NCI-H146 treated with DMSO at 0.1 percent for 48 hours (cell line): ENCODE measurements at regions not wholly inside any gene's neighbourhood (a gene's known extent, or its start where the extent isn't known, plus 50 kb on each side); places are given as distances from the start of the nearest gene placed in this dataset.
"Not testable (repeated sequence)": the region's sequence is repeated elsewhere in the genome, so short reads cannot be mapped to it uniquely, and the experiment has no call there.

Source experiments
- DNase-seq: peaks from one replicate; lab custom pipeline; 2025; ENCODE audit not compliant: unreplicated experiment; lab: John Stamatoyannopoulos, UW

DNA sequence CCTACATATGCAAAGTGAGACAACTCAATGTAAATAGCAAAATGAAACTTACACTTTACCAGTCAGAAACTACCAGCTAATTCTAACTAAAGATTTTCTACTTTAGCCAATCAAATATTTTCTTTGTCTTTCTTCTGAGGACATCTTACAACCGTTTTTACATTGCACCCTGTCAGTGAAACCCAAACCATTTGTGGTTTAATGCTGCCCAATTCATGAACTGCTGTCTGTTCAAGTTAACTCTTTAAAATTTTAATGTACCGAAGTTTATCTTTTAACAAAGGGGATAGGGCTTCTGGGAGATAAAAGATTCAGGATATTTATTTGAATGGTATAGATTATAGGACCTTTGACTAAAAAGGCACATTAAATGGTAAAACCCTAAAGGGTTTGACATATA, 121.3 kb upstream of the HDDC2 start:
- no peak for DNase-seq

DNA sequence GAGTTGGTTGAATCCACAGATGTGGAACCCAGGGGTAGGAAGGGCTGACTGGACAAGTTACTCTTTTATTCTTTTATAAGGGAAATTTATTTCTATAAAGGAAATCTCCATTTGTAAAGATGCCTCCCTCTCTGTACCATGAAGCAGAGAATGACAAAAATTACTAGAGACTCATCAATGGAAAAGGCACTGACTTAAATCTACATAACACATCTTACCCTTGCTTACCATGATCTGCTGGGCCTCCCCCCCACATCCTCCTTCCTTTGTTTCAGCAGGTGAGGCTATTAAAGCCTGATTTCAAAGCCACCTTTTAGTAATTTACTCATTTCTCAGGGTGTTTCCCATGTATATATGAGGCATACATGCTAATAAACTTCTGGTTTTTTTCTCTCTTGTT, 130.2 kb upstream of the HDDC2 start:
- DNase-seq, result no peak

DNA sequence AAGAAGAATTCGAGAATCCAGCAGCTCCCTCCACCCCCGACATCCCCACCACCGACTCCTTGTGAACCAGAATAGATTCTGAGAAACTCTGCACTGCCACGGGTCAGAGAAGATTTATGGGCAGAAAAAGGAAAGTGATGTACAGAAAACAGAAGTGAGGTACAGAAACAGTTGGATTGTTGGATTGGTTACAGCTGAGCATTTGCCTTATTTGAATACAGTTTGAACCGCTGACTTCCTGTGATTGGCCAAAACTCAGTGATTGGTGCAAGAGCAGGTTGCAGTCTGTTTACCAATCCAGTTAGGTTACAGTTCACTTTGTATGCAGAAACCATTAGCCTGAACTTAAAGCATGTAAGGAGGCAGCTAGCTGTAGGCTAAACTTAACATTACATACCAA, 131.2 kb upstream of the HDDC2 start:
- no peak for DNase-seq

DNA sequence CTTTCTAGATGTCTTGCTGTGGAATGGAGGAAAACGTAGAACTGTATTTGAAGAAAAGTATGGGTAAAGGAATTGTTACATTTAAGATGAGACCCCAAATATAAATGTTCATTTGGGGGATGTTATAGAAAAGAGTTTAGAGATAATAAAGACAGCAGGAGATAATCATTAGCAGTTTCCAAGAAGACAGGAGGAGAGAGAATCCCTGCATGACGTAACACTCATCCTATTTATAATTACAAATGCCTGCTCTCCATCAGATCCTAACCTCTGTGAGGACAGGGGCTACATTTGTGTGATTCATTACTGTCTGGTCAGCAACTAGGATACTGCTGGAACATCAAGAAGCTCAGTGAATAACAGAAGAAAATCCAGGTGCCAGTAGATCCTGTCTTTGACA, 133.0 kb upstream of the HDDC2 start:
- DNase-seq, result no peak

DNA sequence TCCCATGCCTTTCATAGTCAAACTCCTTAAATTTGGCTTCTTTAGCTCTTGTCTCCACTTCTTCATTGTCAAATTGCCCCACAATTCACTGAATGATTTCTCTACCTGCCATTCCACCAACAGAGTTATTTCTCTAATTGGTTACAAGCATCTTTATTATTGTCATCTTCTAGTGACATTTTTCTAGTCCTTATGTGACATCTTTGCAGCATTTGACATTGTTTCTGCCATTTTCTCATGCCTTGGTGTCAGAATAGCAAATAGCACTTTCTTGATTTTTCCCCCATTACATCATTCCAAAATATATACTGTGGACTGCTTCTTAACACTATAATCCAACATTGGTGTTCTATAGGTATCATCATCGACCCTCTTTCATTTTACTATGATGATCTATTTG, 137.7 kb upstream of the HDDC2 start:
- DNase-seq, result no peak

DNA sequence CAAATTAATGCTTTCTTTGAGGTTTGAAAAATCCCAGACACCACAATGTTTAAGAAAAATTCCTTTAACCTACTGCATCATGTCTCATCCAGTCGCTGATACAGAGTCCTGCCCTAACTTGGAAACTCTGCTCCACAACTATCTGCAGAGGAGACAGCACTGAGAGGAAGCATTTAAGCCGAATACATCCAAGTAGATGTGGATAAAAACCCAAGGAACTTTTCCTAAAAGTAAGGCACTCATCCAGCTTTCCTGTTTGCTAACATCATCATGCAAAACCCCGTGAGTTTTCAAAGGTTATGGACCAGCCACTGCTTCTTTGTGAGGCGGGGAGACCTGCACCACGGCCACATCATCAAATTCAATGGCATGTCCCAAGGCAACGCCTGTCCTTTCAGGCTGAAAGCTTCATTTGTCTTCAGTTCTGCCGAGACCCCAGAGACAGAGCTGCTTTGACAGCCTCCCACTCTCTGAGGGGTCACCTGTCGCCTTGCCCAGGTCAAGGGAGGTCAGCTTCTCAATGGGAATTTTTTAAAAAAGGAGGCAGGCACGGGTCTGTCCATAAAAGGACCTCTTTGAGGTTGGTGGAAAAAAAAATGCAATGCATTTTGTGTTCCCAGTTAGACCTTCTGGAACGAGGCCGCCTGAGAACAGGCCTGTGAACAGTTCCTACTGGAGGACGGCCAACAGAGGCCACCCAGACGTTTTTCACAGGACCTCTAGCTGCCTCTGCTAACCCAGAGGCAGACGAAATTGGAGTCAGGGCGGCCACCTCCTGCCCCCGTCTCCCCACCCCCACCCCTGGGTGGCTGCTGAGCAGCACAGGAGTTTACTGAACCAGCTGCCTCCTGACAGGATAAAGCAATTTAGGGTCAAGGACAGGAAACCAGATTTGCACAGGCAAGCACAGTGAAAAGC, 142.5 kb upstream of the HDDC2 start:
- DNase-seq, result no peak

DNA sequence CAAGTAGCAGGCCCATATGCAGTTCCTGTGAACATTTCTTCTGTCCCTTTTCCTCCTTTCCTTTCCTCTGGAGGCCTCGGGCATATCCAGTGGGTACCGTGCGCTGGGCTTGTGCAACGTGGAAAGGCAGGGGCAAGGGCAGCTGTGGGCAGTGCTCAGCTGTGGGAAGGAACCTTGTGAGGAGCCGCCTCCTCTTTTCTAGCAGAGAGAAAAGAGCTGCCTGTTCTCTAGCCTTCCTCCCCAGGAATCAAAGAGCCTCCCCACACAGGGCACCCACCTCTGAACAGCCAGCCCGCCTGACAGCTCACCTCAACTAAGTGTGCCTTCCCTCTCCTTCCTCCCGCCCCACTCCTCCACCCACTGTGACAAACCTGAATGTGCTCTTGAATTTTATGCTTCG, 143.3 kb upstream of the HDDC2 start:
- DNase-seq, result no peak

DNA sequence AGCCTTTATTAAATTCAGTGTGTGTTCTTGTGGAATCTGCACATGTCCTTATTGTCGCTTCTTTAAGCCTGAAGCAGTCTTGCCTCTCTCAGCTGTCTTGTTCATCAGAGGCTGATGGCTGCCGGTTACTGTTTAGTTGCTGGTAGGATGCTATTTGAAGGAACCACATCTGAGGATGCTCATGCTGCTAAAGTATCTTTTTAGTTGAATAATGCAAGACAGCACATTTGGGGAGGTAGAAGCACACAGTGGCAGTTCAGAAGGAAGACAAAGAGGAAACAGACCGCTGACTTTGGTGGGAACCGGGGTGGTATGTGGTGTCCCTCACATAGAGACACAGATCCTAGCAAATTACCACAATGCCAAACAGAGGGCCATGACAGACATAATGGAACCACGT, 144.2 kb upstream of the HDDC2 start:
- DNase-seq, result no peak

DNA sequence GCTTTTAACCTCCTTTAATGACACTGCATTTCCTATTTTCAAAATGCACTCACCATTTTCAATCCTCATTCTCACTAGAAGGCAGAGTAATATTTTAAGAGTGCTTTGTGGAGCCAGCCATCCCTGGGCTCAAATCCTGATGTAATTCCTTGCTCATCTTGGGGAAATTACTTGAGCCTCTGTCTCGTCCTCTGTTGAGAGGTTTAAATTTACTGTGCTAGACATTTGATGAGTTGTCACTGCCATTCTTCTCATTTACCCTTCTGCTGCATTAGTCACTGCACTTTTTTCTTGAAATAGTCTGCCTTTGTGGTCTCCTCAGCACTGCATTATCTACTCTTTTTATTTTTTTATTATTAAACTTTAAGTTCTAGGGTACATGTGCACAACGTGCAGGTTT, 150.0 kb upstream of the HDDC2 start:
- DNase-seq, result no peak

DNA sequence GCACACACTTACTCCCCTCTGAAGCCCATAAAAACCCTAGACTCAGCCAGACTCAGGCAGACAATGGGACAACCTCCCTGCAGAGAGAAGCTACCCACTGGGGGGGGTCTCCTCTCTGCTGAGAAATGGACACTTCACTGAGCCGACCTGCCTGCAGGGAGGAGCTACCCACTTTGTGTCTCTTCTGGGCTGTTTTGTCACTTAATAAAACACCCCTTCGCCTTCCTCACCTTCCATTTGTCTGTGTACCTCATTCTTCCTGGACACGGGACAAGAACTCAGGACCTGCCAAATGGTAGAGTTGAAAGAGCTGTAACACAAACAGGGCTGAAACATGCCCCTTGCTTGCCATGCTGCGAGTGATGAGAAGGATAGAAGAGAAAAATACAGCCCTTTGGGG, 151.7 kb upstream of the HDDC2 start:
- no peak for DNase-seq

DNA sequence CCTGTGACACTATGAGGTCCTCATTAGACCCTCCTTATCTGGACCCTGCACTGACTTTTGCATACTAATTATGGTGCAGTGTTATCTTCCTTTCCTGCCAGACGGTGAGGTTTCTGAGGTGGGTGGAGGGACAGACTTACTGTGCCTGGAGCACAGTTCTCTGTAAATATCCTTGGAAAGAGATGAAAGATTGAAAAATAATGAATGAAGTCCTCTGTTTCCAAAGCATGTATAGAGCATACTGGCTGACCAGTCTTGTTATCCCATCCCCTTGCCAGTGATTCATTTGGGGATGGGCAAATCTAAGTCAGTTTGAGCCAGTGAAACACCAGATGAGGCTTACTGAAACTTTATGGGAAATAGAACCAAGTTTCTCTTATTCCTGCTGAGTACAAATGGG, 152.6 kb upstream of the HDDC2 start:
- DNase-seq, result no peak

DNA sequence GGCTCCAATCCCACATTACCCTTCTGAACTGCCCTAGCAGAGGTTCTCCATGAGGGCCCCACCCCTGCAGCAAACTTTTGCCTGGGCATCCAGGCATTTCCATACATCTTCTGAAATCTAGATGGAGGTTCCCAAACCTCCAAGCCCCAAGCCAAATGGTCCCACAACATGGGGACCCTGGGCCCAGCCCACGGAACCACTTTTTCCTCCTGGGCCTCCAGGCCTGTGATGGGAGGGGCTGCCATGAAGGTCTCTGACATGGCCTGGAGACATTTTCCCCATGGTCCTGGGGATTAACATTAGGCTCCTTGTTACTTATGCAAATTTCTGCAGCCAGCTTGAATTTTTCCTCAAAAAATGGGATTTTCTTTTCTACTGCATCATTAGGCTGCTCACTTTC, 156.7 kb upstream of the HDDC2 start:
- not testable (repeated sequence) for DNase-seq

DNA sequence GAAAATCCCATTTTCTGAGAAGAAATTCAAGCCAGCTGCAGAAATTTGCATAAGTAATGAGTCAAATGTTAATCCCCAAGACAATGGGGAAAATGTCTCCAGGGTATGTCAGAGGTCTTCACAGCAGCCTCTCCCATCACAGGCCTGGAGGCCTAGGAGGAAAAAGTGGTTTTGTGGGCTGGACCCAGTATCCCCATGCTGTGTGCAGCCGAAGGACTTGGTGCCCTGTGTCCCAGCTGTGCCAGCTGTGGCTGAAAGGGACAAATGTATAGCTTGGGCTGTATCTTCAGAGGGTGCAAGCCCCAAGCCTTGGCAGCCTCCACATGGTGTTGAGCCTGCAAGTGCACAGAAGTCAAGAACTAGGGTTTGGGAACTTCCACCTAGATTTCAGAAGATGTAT, 163.6 kb upstream of the HDDC2 start:
- not testable (repeated sequence) for DNase-seq

DNA sequence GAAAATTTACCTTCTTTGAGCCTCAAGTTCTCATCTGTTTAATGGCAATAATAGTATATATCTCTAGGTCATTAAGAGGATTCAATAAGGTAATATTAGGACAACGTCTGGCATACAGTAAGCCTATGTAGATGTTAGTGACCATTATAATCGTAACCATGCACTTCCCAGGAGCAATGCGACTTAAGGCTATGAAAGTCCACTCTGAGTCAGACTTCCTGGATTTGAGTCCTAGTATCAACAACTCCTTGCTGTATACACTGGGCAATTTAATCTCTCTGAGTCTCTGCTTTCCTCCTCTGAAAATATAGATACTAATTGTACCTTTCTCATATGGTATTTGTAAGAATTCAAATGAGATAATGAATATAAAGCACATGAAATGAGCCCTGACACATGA, 168.1 kb upstream of the HDDC2 start:
- no peak for DNase-seq

DNA sequence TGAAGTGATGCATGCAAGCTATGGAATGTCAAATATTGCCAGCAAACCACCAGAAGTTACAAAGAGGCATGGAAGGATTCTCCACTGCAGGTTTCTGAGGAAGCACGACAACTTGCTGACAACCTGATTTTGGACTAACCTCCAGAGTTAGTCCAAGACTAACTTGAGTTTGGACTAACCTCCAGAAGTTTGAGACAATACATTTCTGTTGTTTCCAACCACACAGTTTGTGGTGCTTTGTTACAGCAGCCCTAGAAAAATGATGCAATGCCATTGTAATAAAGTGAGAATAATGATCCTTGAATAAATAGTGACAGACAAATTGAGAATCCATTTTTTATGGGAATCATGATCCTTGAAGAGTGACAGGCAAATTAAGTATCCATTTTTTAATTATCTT, 169.9 kb upstream of the HDDC2 start:
- no peak for DNase-seq

DNA sequence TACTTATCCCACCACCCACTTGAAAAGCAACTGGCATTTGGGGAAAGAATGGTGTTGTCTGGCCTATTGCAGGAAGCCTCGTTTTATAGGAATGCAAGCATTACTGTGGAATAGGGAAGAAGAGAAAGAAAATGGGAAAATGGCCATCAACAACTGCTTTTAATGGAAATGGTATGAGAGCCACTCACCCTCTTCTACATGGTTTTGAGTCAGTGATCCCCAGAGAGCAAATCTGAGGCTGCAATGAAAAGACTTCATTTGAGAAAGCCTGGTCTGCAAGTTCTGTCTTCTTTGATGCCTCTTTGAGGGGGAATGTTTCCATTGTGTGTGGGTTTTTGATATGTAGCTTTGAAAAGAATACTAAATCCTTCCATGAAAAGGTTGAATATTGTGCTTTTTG, 172.3 kb upstream of the HDDC2 start:
- no peak for DNase-seq

DNA sequence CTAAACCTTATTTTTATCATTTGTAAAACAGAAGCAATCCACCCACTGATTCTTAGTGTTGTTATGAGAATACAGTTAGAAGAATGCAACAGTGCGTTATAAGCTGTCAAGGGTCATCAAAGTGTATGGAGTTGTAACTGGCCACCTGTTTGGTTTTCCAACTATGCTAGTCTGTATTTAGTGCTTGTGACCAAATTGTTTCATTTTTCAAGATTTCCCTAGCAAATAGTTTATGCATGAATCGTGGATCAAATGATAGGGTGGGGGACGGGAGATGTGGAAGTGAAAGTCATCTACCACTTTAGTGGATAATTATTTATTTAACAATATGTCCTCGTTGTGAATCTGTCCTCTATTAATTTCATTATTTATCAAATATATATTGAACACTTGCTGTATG, 175.4 kb upstream of the HDDC2 start:
- DNase-seq, result no peak

DNA sequence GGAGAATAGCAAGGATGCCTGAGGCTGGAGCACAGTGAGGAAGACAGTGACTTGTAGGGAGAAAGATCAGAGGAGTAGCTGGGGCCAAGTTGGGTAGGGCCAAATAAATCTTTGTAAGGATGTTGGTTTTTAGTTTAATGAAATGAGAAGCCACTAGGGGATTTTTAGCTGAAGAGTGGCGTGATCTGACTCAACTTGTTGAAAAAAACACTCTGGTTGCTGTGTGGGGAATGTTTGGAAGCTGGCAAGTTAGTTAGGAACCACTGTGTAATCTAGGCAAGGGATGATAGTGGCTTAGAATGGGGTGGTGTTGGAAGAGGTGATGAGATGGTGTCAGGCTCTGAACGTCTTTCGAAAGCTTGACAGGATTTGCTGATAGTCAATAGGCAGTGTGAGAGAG, 176.1 kb upstream of the HDDC2 start:
- DNase-seq, result no peak

DNA sequence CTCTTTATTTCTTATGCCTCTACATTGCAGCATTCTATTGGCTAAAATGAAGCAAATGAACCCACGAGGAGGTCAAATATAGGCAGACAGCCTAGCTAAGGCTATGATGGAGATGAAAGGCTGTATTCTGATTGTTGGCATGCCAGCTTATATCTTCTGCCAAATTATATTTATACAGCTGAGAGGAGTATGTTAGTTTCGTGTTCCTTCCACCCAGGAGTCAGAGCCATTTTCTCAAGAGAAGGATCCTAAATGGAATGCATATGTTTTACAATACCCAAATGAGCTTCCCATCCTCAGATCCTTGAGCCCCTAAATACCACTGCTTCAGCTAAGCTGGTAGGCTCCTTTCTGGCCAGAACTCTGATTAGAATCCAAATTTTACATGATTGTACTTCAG, 178.4 kb upstream of the HDDC2 start:
- DNase-seq, result no peak

DNA sequence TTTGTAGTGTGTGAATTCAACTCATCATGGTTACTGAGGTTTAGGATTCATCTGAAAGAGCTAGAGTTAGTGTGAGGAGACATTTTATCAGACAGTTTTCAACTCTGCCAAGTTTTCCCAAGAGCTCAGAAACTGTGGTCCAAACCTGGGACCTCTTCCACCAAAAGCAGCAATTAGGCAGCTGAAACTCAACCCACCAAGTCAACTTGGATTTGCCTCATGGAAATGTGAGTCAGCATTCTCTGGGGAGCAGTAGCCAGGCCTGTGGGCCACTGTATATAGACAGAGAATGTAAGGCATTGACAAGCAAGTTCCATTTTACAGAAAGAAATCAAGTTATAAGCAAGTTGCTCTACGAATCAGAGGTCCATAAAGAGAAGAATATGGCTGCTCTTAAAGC, 178.8 kb upstream of the HDDC2 start:
- no peak for DNase-seq

DNA sequence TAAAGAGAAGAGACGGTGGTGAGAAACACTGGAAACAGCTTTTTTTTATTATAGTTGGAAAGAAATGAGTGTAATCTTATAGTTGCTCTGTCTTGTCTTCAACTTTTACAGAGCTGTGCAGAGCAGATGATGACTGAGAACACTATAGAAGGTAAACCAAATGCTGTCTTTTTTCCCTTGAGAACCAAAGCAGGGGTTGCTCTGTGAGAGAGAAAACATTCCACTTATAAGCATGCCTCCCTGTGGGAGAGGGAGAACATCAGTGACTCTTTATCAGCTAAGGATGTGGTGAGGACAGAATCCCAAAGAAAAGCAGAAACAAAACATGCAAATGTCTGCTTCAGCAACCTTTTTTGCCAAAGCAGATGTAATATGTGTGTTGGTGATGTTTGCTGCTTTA, 179.3 kb upstream of the HDDC2 start:
- no peak for DNase-seq

DNA sequence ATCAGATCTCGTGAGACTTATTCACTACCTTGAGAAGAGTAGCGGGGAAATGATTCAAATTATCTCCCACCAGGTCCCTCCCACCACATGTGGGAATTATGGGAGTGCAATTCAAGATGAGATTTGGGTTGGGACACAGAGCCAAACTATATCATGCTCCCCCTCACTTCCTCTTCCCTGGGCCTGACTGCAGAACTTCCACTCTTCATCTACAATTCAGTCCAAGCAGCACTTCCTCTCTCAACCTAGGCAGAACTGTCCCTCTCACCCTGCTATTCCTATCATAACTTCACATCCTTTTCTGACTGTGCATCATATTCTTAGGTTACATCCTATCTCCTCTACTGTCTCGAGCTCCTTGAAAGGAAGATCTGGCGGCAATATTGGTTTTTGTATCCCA, 184.0 kb upstream of the HDDC2 start:
- no peak for DNase-seq

DNA sequence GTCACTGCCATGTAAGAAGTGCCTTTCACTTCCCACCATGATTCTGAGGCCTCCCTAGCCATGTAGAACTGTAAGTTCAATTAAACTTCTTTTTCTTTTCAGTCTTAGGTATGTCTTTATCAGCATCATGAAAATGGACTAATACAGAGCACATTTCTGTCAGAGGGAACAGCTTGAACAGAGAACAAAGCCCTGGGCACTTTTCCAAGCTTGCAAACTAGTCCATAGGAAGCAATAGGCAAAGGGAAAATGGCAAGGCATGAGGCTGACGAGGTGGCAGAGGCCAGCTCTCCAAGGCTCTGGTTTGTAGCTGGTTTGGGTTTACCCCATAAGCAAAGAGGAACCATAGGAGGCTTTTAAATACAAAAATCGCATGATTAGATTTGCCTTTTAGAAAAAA, 185.1 kb upstream of the HDDC2 start:
- DNase-seq, result no peak
